ENCODE measurements at regions not wholly inside any gene's neighbourhood (a gene's known extent, or its start where the extent isn't known, plus 50 kb on each side); places are given as distances from the start of the nearest gene placed in this dataset.

GRCh38 chr5:27269766-27270165 is 231.4 kb upstream of the CDH9 start:
- no peak for DNase-seq (ENCODE audit: low spot score)

- no peak for DNase-seq (ENCODE audit: low spot score)
These were observed 228.9 kb upstream of the CDH9 start for GRCh38 chr5:27267209-27267824.

DNA sequence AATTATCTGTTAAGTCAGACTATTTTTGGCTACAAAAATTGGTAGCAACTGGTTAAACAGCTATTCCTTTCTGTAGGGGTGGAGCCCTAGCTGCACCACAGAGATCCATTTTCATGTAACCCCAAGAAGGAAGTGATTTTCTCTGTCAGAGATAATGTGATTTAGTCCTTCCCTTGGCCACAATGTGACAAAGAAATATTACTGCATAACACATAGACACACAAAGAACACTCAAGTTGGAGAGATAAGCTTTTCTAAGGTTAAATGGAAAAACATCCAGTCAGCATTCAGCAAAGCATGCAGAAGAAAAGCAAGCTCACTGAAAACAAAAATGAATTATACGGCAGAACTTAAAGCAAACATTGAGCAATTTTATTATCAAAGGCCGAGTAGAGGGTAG is 227.8 kb upstream of the CDH9 start:
- DNase-seq (ENCODE audit: low spot score) = no peak

- no peak for DNase-seq (ENCODE audit: low spot score)
These were observed 219.3 kb upstream of the CDH9 start for GRCh38 chr5:27257696-27258095.

- no peak for DNase-seq (ENCODE audit: low spot score)
These were observed 214.5 kb upstream of the CDH9 start for GRCh38 chr5:27252911-27253310.

DNA sequence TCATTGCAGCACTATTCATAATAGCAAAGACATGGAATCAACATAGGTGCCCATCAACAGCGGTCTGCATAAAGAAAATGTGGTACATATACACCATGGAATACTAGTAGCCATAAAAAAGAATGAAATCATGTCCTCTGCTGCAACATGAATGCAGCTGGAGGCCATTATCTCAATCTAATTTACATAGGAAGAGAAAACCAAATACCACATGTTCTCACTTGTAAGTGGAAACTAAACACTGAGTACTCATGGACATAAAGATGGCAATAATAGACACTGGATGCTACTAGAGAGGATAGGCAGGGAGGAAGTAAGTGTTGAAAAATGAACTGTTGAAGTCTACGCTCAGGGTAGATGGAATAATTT is 203.9 kb upstream of the CDH9 start:
- no peak for DNase-seq (ENCODE audit: low spot score)

DNA sequence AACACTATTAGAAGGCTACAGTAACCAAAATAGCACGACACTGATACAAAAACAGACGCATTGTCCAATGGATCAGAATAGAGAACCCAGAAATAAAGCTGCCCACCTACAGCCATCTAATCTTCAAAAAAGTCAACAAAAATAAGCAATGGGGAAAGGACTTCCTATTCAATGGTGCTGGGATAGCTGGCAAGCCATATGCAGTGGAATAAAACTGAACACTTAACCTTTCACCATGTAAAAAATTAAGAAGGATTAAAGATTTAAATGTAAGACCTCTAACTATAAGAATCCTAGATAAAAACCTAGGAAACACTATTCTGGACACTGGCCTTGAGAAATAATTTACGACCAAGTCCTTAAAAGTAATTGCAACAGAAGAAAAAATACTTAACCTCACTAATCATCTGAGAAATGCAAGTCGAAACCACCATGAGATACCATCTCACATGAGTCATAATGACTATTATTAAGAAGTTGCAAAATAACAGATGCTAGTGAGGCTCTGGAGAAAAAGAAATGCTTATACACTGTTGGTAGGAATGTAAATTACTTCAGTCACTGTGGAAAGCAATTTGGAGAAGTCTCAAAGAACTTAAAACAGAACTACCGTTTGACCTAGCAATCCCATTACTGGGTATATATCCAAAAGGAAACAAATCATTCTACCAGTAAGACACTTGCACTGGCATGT is 203.3 kb upstream of the CDH9 start:
- no peak for DNase-seq (ENCODE audit: low spot score)

DNA sequence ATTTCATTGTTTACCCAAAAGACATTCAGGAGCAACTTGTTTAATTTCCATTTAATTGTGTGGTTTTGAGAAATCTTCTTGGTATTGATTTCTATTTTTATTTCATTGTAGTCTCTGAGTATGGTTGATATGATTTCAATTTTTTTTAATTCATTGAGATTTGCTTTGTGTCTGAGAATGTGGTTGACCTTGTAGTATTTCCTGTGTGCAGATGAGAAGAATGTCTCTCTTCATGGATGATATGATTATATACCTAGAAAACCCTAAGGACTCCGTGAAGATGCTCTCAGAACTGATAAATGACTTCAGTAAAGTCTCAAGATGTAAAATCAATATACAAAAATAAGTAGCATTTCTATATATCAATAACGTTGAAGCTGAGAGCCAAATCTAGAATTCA is 202.4 kb upstream of the CDH9 start:
- no peak for DNase-seq (ENCODE audit: low spot score)

DNA sequence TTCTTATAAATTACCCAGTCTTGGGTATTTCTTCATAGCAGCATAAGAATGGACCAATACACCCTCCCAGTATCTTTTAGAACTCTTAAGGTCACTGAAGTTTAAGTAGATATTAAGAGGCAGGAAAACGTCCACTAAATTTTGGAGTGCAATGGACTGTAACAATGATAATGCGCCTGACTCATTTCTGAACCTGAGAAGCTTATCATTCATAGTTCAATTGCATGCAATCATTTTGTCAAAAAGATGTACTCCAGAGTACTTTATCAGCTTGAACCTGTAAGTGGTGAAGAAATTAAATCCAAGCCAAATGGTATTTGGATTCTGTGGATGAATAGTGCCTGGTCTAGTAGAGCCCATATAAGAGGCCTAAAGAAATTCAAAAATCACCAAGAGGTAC is 196.5 kb upstream of the CDH9 start:
- DNase-seq (ENCODE audit: low spot score) = no peak

- DNase-seq (ENCODE audit: low spot score) = no peak
These were observed 183.0 kb upstream of the CDH9 start for GRCh38 chr5:27221410-27221809.

GRCh38 chr5:27220752-27221151 is 182.4 kb upstream of the CDH9 start:
- no peak for DNase-seq (ENCODE audit: low spot score)

DNA sequence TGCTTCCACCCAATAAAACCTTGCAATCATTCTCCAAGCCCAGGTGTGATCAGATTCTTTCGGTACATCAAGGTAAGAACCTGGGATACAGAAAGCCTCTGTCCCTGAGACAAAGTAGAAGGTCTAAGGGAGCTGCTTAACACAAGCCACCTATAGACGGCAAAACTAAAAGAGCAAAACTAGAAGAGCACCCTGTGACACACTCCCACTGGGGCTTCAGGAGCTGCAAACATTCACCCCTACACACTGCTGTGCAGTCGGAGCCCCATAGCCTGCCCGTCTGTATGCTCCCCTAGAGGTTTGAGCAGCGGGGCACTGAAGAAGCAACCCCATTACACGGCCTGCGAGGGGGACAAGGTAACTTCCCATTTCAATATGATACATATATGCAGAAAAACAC is 179.6 kb upstream of the CDH9 start:
- no peak for DNase-seq (ENCODE audit: low spot score)

DNA sequence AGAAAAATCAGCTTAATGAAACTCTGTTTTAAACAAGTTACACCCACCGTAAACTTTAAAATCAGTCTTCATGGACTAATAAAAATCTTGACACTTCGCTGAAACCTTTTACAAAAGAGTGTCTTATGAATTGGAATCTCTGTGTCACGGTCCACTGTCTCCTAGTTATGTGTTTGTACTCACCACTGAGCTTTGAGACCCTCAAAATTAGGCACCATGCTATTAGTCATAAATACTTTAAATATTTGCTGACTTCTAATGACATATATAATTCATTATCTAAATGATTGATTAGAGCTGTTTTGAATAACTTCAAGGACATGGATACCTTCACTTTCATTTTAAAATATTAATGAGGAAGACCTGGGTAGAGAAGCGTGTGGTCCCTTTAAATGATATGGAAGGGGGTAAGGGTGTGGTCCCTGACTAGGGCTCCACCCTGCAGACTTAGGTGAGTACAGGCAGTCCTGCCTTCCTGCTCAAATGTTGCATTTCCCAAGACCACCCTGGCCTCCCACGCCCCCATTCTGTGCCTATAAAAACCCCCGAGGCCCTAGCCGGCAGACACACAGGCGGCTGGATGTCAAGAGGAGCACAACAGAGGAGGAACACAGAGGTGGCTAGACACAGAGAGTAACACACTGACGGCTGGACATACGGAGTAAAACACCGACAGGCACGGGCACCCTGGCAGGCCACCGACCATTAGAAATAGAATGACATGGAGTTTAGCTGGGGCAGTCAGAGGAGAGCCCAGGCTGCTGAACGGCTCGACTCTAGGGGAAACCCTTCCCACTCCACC is 179.0 kb upstream of the CDH9 start:
- DNase-seq (ENCODE audit: low spot score) = no peak

DNA sequence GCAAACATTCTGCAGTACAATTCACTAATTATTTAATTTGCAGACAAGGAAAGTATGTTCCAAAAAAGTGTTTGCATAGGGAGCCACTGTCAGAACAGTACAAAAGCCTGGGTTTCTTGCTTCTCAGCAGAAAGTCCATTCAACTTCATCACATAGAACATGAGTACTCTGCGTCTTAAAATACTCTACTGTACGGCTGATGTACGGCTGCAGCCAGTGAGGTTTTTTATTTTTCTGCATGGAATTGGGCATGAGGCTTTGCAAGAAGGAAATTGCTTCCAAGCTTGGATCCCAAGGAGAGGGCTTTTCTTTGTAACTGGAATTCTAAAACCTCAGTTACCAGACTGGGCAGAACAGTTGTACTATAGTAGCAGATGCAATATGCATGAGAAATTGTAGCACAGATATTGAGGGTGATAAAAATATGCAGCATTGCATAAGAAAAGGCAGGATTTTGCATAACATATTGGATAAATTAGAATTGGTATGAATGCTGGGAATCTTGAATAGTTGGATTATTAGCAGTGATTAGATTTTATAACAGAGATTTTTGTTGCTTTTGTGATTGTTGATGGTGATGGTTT is 178.1 kb upstream of the CDH9 start:
- no peak for DNase-seq (ENCODE audit: low spot score)

- no peak for DNase-seq (ENCODE audit: low spot score)
These were observed 169.7 kb upstream of the CDH9 start for GRCh38 chr5:27208051-27208450.

- no peak for DNase-seq (ENCODE audit: low spot score)
These were observed 153.6 kb upstream of the CDH9 start for GRCh38 chr5:27191786-27192510.

GRCh38 chr5:27172693-27173092 is 134.3 kb upstream of the CDH9 start:
- no peak for DNase-seq (ENCODE audit: low spot score)

DNA sequence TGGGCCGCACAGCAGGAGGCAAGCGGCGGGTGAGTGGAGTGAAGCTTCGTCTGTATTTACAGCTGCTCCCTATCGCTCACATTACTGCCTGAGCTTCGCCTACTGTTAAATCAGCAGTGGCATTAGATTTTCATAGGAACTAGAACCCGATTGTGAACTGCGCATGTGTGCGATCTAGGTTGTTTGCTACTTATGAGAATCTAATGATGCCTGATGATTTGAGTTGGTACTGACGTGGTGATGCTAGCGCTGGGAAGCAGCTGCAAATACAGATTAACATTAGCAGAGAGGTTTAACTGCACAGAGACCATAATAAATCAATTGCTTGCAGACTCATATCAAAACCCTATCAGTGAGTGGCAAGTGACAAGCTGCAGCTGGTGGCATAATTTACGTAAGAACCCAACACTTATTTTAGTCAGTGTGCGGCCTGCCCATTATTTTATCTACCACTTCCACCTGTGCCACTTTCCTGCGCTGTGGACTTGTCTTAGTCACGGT is 133.4 kb upstream of the CDH9 start:
- no peak for DNase-seq (ENCODE audit: low spot score)

DNA sequence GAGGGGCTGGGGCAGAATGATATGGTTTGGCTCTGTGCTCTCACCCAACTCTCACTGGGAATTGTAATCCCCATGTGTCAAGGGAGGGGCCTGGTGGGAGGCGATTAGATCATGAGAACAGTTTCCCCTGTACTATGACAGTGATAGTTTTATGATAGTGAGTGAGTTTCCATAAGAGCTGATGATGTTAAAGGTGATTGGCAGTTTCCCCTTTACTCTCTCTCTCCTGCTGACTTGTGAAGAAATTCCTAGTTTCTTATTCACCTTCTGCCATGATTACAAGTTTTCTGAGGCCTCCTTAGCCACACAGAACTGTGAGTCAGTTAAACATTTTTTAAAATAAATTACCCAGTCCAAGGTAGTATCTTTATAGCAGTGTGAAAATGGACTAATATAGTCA is 120.4 kb upstream of the CDH9 start:
- no peak for DNase-seq (ENCODE audit: low spot score)

DNA sequence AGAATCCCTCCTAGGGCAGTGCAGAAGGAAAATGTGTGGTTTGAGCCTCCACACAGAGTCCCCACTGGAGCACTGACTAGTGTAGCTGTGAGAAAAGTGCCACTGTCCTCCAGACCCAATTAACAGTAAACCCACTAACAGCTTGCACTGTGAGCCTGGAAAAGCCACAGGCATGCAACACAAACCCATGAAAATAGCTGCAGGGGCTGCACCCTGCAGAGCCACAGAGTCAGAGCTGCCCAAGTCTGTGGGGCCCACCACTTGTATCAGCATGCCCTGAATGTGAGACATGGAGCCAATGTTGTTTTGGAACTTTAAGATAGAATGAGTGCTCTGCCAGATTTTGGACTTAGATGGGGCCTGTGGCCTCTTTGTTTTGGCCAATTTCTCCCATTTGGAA is 119.8 kb upstream of the CDH9 start:
- DNase-seq (ENCODE audit: low spot score) = no peak

DNA sequence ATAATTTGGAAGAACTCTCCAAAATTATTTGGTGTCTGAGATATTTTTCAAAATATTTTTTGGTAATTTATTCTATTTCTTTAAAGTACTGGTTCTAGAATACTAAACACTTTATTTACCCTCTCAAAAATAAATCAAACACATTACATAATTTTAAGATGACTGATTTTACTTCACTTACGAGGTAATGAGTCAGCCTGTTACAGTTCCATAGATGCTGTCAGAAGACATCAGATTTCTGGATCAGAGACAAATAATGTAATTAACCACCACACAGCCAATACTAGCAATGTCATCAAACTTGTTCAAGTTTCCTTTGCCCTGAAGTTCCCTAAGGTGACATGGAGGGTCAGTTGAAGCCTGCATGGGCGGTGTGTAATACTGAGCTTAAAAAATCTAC is 106.1 kb upstream of the CDH9 start:
- DNase-seq (ENCODE audit: low spot score) = no peak

- no peak for DNase-seq (ENCODE audit: low spot score)
These were observed 102.4 kb upstream of the CDH9 start for GRCh38 chr5:27140831-27141230.
